ENCODE measurements at regions not wholly inside any gene's neighbourhood (a gene's known extent, or its start where the extent isn't known, plus 50 kb on each side); places are given as distances from the start of the nearest gene placed in this dataset.

DNA sequence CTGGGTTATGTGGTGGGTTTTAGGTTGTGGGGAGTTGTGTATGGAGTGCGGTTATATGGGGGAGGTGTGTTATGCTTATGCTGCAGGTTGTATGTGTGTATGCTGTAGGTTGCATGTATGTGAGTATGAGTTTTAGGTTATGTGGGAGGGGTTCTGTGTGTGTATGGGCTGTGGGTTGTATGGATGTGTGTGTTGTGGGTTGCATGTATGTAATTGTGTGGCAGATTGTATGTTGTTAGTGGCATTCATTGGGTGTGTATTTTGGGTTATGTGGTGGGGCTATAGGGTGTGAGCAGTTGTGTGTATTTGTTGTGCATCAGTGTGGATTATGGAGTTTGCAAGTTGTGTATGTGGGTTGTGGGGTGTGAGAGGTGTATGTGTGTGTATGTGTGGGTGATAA is 277.4 kb downstream of the NPIPA8 start:
- no peak for DNase-seq (ENCODE audit: low read depth)

- DNase-seq (ENCODE audit: low read depth) = no peak
Observed at GRCh38 chr16:18055411-18055916, 281.1 kb downstream of the NPIPA8 start.

GRCh38 chr16:18050777-18051176 is 285.8 kb downstream of the NPIPA8 start:
- DNase-seq (ENCODE audit: low read depth) = no peak

DNA sequence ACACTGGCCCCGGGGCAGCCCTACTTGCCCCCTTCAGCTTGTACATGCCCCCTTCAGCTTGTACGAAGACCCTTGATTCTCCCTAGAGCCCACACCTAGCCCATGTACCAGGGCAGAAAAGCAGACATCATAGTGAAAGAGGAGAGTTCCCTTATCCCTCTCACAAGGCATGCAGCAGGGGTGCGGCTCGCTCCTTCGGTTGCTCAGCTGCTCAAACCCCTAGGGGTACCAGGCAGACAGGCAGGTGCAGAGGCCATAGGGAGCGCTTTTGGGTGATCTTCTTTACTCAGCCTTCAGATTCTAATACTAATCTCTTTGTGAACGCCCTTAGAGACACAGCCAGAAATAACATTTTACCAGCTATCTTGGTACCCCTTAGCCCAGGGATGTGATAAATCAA is 286.3 kb downstream of the NPIPA8 start:
- no peak for DNase-seq (ENCODE audit: low read depth)

DNA sequence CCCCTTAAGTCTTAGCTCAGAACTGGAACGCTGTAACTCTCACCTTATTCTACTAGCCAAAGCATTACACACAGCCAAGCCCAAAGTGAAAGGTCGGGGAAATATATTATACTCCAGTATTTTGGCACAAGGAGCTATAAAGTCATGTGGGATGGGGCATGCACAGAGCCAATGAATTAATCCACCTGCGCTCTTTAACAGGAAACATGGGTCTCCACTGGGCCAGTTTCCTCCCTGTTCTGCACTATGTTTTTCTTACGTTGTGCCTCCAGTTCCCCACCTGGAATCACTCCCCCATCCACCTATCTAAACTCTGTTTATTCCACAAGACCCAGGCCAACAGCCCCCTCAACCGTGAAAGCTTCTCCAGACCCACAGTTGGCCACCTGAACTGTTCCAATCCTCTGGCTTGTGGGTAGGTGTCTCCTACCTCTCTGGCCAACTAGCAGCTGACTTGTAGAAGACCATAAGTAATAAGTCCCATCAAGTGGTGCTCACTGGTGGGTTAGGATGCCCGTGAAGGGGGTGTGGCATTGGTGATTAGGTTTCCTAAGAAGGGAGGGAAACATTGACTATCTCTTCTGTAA is 286.9 kb downstream of the NPIPA8 start:
- DNase-seq (ENCODE audit: low read depth) = no peak

DNA sequence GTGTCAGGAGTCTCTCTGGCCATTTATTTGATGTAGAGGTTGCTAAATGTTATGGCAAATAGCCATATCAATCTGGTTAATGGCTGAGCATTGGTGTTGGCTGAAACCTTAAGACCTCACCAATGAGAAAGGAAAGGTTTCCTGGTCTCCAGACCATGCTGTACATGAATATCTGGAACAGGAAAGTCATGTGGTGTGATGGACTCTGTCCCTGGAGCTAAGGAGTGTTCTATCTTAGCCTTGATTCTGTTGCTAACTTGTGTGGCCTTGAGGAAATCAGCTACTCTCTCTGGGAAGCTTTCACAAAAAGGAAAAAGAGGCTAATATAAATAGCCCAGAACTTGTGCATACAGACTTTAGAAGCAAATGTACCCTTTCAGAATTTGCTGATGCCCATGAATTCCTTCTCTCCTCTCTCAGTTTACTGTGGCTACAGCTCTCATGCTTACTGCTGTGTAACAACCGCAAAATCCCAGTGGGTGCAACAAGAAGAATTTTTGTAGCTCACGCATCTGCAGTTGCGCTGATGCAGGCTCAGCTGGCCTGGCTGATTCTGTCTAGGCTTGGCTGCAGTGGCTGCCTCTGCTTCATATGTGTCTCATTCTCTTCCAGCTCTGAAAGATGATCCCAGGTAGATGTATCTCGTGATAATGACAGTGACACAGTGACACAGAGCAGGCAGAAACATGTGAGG is 287.5 kb downstream of the NPIPA8 start:
- DNase-seq (ENCODE audit: low read depth) = no peak

GRCh38 chr16:18047761-18048160 is 288.8 kb downstream of the NPIPA8 start:
- DNase-seq (ENCODE audit: low read depth) = no peak

DNA sequence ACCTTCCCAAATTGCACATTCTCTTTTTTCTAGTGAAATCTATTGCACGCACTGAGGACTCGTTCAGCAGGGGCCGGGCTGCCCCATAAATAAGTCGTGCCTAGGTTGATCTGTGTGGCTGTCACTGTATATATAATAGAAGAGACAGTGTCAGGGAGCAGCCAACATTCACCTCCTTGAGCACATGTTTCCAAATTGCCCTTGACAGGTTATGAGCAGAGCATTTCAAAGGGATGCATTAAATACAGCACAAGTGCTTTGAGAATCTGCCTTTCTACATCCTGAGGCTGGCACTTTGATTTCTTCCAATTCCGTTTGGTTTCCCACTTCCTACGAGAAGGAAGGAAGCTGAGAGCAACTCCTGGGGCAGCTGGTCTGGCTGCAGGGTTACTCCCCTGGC is 291.2 kb downstream of the NPIPA8 start:
- DNase-seq (ENCODE audit: low read depth) = no peak

DNA sequence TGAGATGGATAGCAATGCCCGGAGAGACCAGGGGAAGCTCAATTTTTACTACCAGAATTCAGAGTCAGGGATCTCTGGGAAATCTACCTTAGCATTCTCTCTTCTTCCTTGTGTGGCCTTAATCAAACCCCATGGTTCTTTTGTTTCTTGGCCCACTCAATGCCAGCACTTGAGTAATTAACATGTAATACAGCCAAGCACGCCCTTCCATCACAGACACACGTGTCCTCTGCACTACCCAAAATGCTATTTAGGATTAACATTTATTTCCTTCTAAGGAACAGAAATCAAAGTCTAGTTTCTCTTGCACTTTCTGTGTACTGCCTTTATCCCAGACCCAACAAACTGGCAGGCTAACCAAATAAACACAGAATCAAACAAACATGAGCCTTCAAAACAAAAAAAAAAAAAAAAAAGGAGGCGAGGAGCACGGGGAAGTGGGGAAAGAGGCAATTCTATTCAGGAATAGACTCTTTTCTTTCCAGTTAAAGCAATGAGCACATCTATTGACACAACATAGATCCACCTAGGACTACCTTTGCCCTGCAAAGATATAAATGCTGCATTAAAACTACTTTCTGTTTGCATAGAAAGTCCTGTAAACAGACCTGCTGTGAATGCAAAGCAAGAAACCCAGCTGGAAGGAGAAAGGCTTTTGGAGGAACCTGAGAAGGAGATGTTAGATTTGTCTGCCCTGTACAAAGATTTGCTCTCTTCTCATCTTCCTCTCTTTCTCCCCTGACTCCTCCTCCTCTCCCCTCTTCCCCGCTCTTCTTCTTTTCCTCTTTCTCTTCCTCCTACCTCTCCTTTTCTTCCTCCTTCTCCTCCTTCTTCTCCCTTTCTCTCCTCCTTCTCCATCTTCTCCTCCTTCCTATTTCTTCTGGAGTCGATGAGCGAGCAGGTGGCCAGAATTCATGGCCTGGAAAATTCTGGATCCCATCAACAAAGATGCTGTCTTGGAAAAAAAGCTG is 294.4 kb downstream of the NPIPA8 start:
- no peak for DNase-seq (ENCODE audit: low read depth)

DNA sequence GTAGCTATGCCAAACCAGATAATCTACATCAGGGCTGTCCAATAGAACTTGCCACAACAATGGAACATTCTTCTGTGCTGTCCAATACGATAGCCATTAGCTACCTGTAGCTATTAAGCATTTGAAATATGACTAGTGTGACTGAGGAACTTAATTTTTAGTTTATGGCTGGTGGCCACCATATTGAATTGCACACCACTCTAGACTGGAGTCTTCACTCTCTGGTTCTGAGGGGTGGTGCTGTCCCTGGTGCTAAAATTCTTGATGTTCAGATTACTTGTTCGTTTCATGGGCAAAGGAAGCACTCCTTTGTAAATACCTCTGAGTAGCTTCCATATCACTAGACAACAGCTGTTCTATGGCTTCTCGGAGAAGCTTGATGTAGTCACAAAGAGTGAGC is 296.6 kb downstream of the NPIPA8 start:
- DNase-seq (ENCODE audit: low read depth) = no peak

DNA sequence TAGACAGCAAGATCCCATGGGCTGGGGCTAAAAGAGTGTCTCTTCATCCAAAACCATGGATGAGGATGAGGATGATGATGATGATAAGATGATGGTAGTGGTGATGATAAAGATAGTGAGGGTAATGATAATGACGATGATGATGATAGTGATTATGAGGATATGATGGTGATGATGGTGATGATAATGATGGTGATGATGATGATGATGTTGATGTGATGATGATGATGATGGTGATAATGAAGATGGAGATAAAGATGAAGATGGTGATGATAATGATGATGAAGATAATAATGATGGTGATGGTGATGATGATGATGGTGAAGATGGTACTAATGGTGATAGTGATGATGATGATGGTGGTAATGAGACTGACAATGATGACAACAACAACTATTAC is 299.5 kb downstream of the NPIPA8 start:
- no peak for DNase-seq (ENCODE audit: low read depth)

GRCh38 chr16:18024611-18025010 is 311.9 kb downstream of the NPIPA8 start:
- no peak for DNase-seq (ENCODE audit: low read depth)

GRCh38 chr16:18018376-18018775 is 318.2 kb downstream of the NPIPA8 start:
- no peak for DNase-seq (ENCODE audit: low read depth)

DNA sequence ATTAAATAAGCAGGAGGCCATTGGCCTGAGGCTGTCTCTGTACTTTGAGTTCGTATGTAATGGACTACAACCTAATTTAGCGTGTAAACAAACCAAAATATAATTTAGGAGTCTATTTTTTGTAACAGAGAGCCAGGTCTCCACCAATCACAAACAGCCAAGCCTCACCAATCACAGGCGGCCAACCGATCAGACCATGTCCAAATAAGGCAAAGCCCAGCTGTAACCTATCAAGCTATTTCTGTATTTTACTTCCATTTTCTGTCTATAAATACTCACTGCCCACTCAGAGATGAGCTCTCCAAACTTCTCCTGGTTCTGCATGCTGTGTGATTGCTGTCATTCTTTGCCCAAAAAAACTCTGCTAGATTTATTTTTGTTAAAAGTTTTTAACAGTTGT is 322.7 kb downstream of the NPIPA8 start:
- no peak for DNase-seq (ENCODE audit: low read depth)

GRCh38 chr16:18008356-18008755 is 328.2 kb downstream of the NPIPA8 start:
- DNase-seq (ENCODE audit: low read depth) = no peak

DNA sequence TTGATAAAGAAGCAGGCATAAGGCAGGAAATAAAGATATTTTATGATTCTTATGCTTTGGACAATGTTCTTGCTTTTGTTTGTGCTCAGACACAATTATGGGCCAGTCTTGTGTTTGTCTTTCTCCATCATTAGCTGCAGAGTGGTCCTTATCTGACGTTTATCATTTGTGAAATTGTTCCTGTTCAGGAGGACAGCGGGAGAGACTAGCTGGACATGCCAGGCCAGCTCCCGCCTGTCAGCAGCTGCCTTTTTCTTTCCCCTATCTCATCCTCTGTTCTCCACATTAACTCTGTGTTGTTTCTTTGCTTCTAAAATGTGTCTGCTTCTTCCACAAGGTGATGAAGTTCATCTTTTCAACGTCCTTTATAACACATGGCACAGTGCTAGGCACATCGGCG is 333.5 kb downstream of the NPIPA8 start:
- no peak for DNase-seq (ENCODE audit: low read depth)

- no peak for DNase-seq (ENCODE audit: low read depth)
Observed at GRCh38 chr16:17998996-17999395, 337.5 kb downstream of the NPIPA8 start.

DNA sequence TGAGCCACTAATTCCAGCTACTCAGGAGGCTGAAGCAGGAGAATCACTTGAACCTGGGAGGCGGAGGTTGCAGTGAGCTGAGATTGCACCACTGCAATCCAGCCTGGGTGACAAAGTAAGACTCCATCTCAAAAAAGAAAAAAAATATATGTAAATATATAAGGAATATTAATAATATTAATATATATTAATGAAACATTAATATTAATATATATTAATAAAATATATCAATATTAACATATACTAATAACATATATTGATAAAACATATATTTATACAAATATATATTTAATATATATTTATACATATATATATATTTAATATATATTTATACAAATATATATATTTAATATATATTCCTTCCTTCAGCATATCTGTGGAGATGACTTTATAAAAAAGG is 338.0 kb downstream of the NPIPA8 start:
- no peak for DNase-seq (ENCODE audit: low read depth)

GRCh38 chr16:17994027-17994426 is 342.5 kb downstream of the NPIPA8 start:
- DNase-seq (ENCODE audit: low read depth) = no peak

DNA sequence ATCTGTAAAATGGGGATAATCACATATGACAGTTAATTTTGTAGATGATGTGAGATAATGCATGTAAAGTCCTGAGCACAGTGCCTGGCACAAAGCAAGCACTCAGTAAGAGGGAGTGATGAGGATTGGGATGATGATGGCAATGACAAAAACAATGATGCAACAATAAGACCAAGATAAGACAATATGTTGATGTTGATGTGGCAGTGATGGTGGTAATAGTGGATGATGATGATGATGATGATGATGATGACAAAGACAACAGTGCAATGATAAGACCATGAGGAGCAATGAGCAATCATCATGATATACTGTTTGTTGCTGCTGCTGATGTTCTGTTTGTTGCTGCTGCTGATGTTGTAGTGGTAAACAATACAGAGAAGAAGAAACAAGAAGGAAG is 344.1 kb downstream of the NPIPA8 start:
- DNase-seq (ENCODE audit: low read depth) = no peak

DNA sequence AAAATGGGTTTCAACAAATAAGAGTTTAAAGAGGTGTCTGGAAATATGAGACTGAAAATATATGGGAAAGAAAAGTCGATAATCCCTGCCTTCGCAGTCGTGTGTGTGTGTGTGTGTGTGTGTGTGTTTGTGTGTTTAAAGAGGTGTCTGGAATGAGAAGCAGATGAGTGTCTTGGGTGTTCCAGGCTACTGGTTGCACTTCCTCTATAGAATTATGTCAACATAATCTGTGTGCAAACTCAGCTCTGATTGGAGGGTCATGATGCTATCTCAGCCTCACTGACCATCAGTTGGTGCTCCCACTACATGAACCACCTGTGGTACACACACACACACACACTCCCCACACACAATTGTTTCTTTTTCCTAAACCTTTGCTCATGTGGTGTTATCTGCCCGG is 347.3 kb downstream of the NPIPA8 start:
- DNase-seq (ENCODE audit: low read depth) = no peak

GRCh38 chr16:17988839-17989238 is 347.7 kb downstream of the NPIPA8 start:
- no peak for DNase-seq (ENCODE audit: low read depth)

DNA sequence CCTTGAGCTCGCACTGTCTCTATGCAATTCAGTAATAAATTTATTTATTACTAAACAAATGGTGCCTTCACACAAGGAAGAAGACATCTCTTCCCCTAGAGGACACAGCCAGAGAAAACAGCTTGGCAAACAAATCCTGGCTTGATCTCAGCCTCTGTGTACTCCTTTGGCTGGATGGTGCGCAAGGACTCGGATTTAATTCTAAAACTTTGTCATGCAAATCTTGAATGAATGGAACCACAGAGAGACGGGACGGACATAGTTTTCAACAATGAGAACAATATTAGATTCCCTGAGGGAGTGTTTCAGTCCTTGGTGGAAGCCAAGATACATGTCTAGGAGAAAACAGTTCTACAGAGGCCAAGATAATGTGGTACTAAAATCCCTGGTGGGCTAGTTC is 349.5 kb downstream of the NPIPA8 start:
- no peak for DNase-seq (ENCODE audit: low read depth)

Measured in stimulated activated CD8-positive, alpha-beta memory T cell treated with anti-CD3 and anti-CD28 coated beads, Interleukin-7, amount 100 ng/mL, for 24 hours (primary cell).